K562 (cell line): ENCODE measurements at regions not wholly inside any gene's neighbourhood (a gene's known extent, or its start where the extent isn't known, plus 50 kb on each side); places are given as distances from the start of the nearest gene placed in this dataset.

Experiments
- ATAC-seq: fragments of 200-7000 bp; cut with Tn5 transposase; 3 replicates; pipeline ENCODE4 v1.9.1; 2020; ENCODE audit warnings: moderate library complexity
- BruUV-seq: library from RNA; stranded (reverse); fragments of 400-500 nt; replicated peaks from 2 replicates; lab custom pipeline; 2021; lab: Mats Ljungman, UMichigan
- CTCF ChIA-PET: fragments of 300-600 bp; formaldehyde crosslinking; extraction: SDS; loops from one replicate; lab custom pipeline; 2021; ENCODE audit warnings: low intra/inter-chr PET ratio; lab: Yijun Ruan, JAX
- POLR2A ChIA-PET: fragments of 300-600, 350-650 bp; sonication (Branson Sonifier 250); formaldehyde crosslinking; extraction: SDS; loops from one replicate; lab custom pipeline; 2021; ENCODE audit warnings: antibody characterized with exemption, inconsistent platforms; lab: Yijun Ruan, JAX
- DNase-seq, 4 experiments: peaks; one replicate each; pipeline versions ENCODE4 v3.0.0 to v3.0.0-alpha.2; 2011 to 2018; ENCODE audit warnings: low spot score in 3 of 4, mixed read lengths in 3 of 4; ENCODE audit errors: extremely low read depth in 1 of 4
- FAIRE-seq: peaks from 2 replicates; lab custom pipeline; 2011; peaks lifted over from hg19 to GRCh38; lab: Jason Lieb, UNC
- H2AFZ ChIP-seq: 2 replicates; pipeline ENCODE4 v1.6.0; 2011; ENCODE audit warnings: low read depth, low read length, control low read depth, inconsistent platforms
- H3K27ac ChIP-seq: fragments of 200-600 bp; 3 replicates; pipeline ENCODE4 v1.8.0; 2011; ENCODE audit warnings: low read depth, mild to moderate bottlenecking, control low read depth, inconsistent platforms, low read length, moderate library complexity, mixed read lengths; ENCODE audit errors: extremely low read depth
- H3K27me3 ChIP-seq, 2 experiments: fragments of 300-600 bp in 1 of 2; 2 replicates in 1 of 2; 3 replicates in 1 of 2; pipeline versions ENCODE4 v1.6.0 to v1.8.0; 2011; ENCODE audit warnings: inconsistent platforms in 2 of 2, low read length in 2 of 2, mild to moderate bottlenecking in 1 of 2, mixed read lengths in 1 of 2, moderate library complexity in 1 of 2; ENCODE audit not compliant: control insufficient read depth in 2 of 2, insufficient read depth in 2 of 2
- H3K36me3 ChIP-seq: fragments of 300-600 bp; 3 replicates; pipeline ENCODE4 v1.8.0; 2011; ENCODE audit warnings: mild to moderate bottlenecking, low read length, inconsistent platforms; ENCODE audit not compliant: control insufficient read depth, insufficient read depth
- H3K4me1 ChIP-seq, 2 experiments: fragments of 200-600 bp in 1 of 2; replicated peaks in 1 of 2; 2 replicates in 1 of 2; 3 replicates in 1 of 2; pipeline versions ENCODE4 v1.5.1 to v1.8.0; 2011; ENCODE audit warnings: inconsistent platforms in 2 of 2, low read length in 2 of 2, mild to moderate bottlenecking in 1 of 2, mixed read lengths in 1 of 2, moderate library complexity in 1 of 2; ENCODE audit not compliant: control insufficient read depth in 2 of 2, insufficient read depth in 2 of 2
- H3K4me2 ChIP-seq: 2 replicates; pipeline ENCODE4 v1.6.1; 2011; ENCODE audit warnings: low read length, control low read depth, inconsistent platforms, mixed read lengths; ENCODE audit not compliant: insufficient read depth
- H3K4me3 ChIP-seq: fragments of 200-600 bp; sonication (generic), shearing (Covaris generic); 2 replicates; pipeline ENCODE4 v1.5.1; 2016; ENCODE audit warnings: control low read depth, inconsistent platforms
- H3K79me2 ChIP-seq: fragments of 200-600 bp; 3 replicates; pipeline ENCODE4 v1.8.0; 2011; ENCODE audit warnings: low read length, inconsistent platforms; ENCODE audit not compliant: control insufficient read depth, insufficient read depth
- H3K9ac ChIP-seq, 2 experiments: 2 replicates each; pipeline versions ENCODE4 v1.6.0 to v1.6.1; 2011; ENCODE audit warnings: low read depth in 2 of 2, low read length in 2 of 2, control low read depth in 1 of 2, inconsistent platforms in 1 of 2, mild to moderate bottlenecking in 1 of 2, mixed read lengths in 1 of 2; ENCODE audit not compliant: insufficient read depth in 1 of 2
- H3K9me1 ChIP-seq: one replicate; pipeline ENCODE4 v1.6.0; 2011; ENCODE audit warnings: inconsistent platforms, mild to moderate bottlenecking, low read length, moderate library complexity; ENCODE audit not compliant: control insufficient read depth, insufficient read depth
- H3K9me3 ChIP-seq: replicated peaks from 2 replicates; pipeline ENCODE4 v1.5.1; 2011; ENCODE audit warnings: low read depth, low read length, inconsistent platforms; ENCODE audit not compliant: control insufficient read depth, insufficient read depth
- H4K20me1 ChIP-seq: replicated peaks from 2 replicates; pipeline ENCODE4 v1.6.1; 2011; ENCODE audit warnings: low read length, inconsistent platforms, mixed read lengths; ENCODE audit not compliant: control insufficient read depth, insufficient read depth
- BDP1 ChIP-seq: IDR thresholded peaks from 3 replicates; pipeline ENCODE4 v1.6.1; 2011; ENCODE audit not compliant: insufficient read length, insufficient read depth
- CHD2 ChIP-seq: IDR thresholded peaks from 2 replicates; pipeline ENCODE4 v1.6.1; 2011; ENCODE audit warnings: low read depth, low read length
- DIDO1 ChIP-seq: fragments of 450-650 bp; IDR thresholded peaks from 2 replicates; pipeline ENCODE4 v1.6.1; 2016; ENCODE audit warnings: low read depth, missing biosample characterization, missing genetic modification characterization
- ERF ChIP-seq: fragments of 450-650 bp; formaldehyde crosslinking; IDR thresholded peaks from 2 replicates; pipeline ENCODE4 v1.4.0; 2020; ENCODE audit warnings: mild to moderate bottlenecking, mixed read lengths
- HDAC1 ChIP-seq, 2 experiments: fragments of 450-650 bp; IDR thresholded peaks; 2 replicates each; pipeline ENCODE4 v1.6.1; 2016 to 2017; ENCODE audit warnings: inconsistent platforms in 1 of 2, mild to moderate bottlenecking in 1 of 2, moderate library complexity in 1 of 2
- NCOA1 ChIP-seq: fragments of 450-650 bp; IDR thresholded peaks from 2 replicates; pipeline ENCODE4 v1.6.1; 2016; ENCODE audit warnings: low read depth
- RBM25 ChIP-seq: fragments of 200-400 bp; formaldehyde crosslinking; IDR thresholded peaks from 2 replicates; pipeline ENCODE4 v1.6.1; 2018; ENCODE audit warnings: low read length, low read depth, moderate library complexity; ENCODE audit not compliant: severe bottlenecking
- SMARCE1 ChIP-seq: fragments of 450-650 bp; IDR thresholded peaks from 2 replicates; pipeline ENCODE4 v1.7.1; 2016; ENCODE audit warnings: mild to moderate bottlenecking
- ZNF146 ChIP-seq: IDR thresholded peaks from one replicate; pipeline ENCODE4 v1.6.1; 2018; ENCODE audit warnings: missing compliant biosample characterization; ENCODE audit not compliant: unreplicated experiment
- WGBS: fragments of 100-300 bp; shearing (Covaris generic); methylation state at CpG from one replicate; pipeline ENCODE4 v1.1.6; 2016; ENCODE audit warnings: low coverage, mixed read lengths; ENCODE audit not compliant: insufficient coverage; ENCODE audit errors: missing lambda C conversion rate; 5-methylcytosine and 5-hydroxymethylcytosine counted together
- in situ Hi-C: fragments of 300-500 bp; cut with MboI; formaldehyde crosslinking; loops from 4 replicates; pipeline ENCODE4 v1.15.0; 2018; ENCODE audit warnings: inconsistent platforms, mixed read lengths
- intact Hi-C: fragments of 100-400 bp; cut with micrococcal nuclease; formaldehyde crosslinking; loops from 2 replicates; pipeline ENCODE4 v1.14.2; 2022
- TF ChIP-seq, protein P1 (sequence below), 2 experiments: fragments of 450-650 bp; IDR thresholded peaks; 2 replicates each; pipeline ENCODE4 v1.6.1; 2018; ENCODE audit warnings: mild to moderate bottlenecking in 2 of 2, low read depth in 1 of 2; ENCODE audit not compliant: partially characterized antibody in 2 of 2
- TF ChIP-seq, protein P2 (sequence below): IDR thresholded peaks from 3 replicates; pipeline ENCODE4 v1.6.1; 2011; ENCODE audit warnings: borderline replicate concordance, mild to moderate bottlenecking; ENCODE audit not compliant: insufficient read length, insufficient read depth
- TF ChIP-seq, protein P3 (sequence below): sonication (generic); formaldehyde crosslinking; IDR thresholded peaks from 2 replicates; pipeline ENCODE4 v1.8.0; 2023; ENCODE audit warnings: mild to moderate bottlenecking, missing genetic modification reagents
- TF ChIP-seq, protein P4 (sequence below): fragments of 450-650 bp; formaldehyde crosslinking; IDR thresholded peaks from 2 replicates; pipeline ENCODE4 v1.4.0; 2022; ENCODE audit warnings: mild to moderate bottlenecking, moderate library complexity

DNA sequence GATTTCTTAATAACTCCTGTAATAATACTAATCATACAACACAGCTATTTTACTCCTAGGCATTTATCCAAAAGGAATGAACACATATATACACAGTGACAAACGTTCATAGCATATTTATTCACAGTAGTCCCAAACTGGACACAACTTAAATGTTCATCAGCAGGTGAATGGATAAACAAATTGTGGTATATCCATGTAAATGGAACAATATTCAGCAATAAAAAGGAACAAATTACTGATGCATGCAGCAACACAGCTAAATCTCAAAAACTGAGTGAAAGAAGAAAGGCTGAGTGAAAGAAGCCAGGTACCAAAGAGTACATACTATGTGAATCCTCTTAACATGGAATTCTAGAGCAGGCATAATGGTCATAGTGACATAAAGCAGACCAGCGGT lies 242.7 kb upstream of the USP24 start:
- TF ChIP-seq ERF = no peak
- TF ChIP-seq DIDO1 = no peak
- no peak for TF ChIP-seq NCOA1
- TF ChIP-seq, protein P1, sequence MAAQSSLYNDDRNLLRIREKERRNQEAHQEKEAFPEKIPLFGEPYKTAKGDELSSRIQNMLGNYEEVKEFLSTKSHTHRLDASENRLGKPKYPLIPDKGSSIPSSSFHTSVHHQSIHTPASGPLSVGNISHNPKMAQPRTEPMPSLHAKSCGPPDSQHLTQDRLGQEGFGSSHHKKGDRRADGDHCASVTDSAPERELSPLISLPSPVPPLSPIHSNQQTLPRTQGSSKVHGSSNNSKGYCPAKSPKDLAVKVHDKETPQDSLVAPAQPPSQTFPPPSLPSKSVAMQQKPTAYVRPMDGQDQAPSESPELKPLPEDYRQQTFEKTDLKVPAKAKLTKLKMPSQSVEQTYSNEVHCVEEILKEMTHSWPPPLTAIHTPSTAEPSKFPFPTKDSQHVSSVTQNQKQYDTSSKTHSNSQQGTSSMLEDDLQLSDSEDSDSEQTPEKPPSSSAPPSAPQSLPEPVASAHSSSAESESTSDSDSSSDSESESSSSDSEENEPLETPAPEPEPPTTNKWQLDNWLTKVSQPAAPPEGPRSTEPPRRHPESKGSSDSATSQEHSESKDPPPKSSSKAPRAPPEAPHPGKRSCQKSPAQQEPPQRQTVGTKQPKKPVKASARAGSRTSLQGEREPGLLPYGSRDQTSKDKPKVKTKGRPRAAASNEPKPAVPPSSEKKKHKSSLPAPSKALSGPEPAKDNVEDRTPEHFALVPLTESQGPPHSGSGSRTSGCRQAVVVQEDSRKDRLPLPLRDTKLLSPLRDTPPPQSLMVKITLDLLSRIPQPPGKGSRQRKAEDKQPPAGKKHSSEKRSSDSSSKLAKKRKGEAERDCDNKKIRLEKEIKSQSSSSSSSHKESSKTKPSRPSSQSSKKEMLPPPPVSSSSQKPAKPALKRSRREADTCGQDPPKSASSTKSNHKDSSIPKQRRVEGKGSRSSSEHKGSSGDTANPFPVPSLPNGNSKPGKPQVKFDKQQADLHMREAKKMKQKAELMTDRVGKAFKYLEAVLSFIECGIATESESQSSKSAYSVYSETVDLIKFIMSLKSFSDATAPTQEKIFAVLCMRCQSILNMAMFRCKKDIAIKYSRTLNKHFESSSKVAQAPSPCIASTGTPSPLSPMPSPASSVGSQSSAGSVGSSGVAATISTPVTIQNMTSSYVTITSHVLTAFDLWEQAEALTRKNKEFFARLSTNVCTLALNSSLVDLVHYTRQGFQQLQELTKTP (IDR thresholded peaks at IDR 0.05; ENCODE audit: low read depth in 1 of 2, partially characterized antibody in 2 of 2) = no peak
- TF ChIP-seq RBM25 = peak; percentile 41
- TF ChIP-seq, protein P2, sequence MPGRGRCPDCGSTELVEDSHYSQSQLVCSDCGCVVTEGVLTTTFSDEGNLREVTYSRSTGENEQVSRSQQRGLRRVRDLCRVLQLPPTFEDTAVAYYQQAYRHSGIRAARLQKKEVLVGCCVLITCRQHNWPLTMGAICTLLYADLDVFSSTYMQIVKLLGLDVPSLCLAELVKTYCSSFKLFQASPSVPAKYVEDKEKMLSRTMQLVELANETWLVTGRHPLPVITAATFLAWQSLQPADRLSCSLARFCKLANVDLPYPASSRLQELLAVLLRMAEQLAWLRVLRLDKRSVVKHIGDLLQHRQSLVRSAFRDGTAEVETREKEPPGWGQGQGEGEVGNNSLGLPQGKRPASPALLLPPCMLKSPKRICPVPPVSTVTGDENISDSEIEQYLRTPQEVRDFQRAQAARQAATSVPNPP = no peak
- TF ChIP-seq HDAC1 (IDR thresholded peaks at IDR 0.05) = no peak
- TF ChIP-seq SMARCE1 = no peak
- peak; percentile 63 for TF ChIP-seq ZNF146 (CRISPR knock-in tag)
- TF ChIP-seq, protein P3, sequence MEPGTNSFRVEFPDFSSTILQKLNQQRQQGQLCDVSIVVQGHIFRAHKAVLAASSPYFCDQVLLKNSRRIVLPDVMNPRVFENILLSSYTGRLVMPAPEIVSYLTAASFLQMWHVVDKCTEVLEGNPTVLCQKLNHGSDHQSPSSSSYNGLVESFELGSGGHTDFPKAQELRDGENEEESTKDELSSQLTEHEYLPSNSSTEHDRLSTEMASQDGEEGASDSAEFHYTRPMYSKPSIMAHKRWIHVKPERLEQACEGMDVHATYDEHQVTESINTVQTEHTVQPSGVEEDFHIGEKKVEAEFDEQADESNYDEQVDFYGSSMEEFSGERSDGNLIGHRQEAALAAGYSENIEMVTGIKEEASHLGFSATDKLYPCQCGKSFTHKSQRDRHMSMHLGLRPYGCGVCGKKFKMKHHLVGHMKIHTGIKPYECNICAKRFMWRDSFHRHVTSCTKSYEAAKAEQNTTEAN = no peak
- TF ChIP-seq CHD2 = no peak
- TF ChIP-seq, protein P4, sequence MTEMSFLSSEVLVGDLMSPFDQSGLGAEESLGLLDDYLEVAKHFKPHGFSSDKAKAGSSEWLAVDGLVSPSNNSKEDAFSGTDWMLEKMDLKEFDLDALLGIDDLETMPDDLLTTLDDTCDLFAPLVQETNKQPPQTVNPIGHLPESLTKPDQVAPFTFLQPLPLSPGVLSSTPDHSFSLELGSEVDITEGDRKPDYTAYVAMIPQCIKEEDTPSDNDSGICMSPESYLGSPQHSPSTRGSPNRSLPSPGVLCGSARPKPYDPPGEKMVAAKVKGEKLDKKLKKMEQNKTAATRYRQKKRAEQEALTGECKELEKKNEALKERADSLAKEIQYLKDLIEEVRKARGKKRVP (CRISPR knock-in tag) = no peak
- no peak for TF ChIP-seq BDP1

More for the DNA sequence above, 242.7 kb upstream of the USP24 start:
- ATAC-seq = no peak
- H3K9me1 ChIP-seq = no peaks in the 10 kb centered on the region
- no peak overlapping the region for H2AFZ ChIP-seq
- H3K27ac ChIP-seq = no peak overlapping the region
- no peak for DNase-seq
- ChIA-PET POLR2A (no interaction called here), CTCF (no interaction called here)
- H3K9me3 ChIP-seq = no peaks in the 10 kb centered on the region
- H3K4me1 ChIP-seq = no peaks in the 10 kb centered on the region
- in situ Hi-C loops = no loop called here
- WGBS = 4% methylated on average over 2 of the region's 2 CpGs
- BruUV-seq = no TSS peak
- H3K27me3 ChIP-seq = no peaks in the 10 kb centered on the region
- no peak overlapping the region for H3K9ac ChIP-seq
- no peak overlapping the region for H3K4me2 ChIP-seq
- no peak for FAIRE-seq
- no peaks in the 10 kb centered on the region for H4K20me1 ChIP-seq
- H3K36me3 ChIP-seq = no peaks in the 10 kb centered on the region
- intact Hi-C loops = no loop called here
- no peaks in the 10 kb centered on the region for H3K79me2 ChIP-seq
- H3K4me3 ChIP-seq = no peak overlapping the region
